Activated gamma-delta T cell treated with Interleukin-2 at 50 U/mL for 16 hours (primary cell): ENCODE measurements at regions not wholly inside any gene's neighbourhood (a gene's known extent, or its start where the extent isn't known, plus 50 kb on each side); places are given as distances from the start of the nearest gene placed in this dataset.

Experiments used
- DNase-seq: peaks from one replicate; pipeline ENCODE4 v3.0.0-alpha.2; 2020

GRCh38 chr7:16978358-16979244, 96.8 kb upstream of the AGR3 start:
- no peak for DNase-seq

- DNase-seq, result no peak
These were observed 98.8 kb upstream of the AGR3 start for GRCh38 chr7:16980539-16980938.

DNA sequence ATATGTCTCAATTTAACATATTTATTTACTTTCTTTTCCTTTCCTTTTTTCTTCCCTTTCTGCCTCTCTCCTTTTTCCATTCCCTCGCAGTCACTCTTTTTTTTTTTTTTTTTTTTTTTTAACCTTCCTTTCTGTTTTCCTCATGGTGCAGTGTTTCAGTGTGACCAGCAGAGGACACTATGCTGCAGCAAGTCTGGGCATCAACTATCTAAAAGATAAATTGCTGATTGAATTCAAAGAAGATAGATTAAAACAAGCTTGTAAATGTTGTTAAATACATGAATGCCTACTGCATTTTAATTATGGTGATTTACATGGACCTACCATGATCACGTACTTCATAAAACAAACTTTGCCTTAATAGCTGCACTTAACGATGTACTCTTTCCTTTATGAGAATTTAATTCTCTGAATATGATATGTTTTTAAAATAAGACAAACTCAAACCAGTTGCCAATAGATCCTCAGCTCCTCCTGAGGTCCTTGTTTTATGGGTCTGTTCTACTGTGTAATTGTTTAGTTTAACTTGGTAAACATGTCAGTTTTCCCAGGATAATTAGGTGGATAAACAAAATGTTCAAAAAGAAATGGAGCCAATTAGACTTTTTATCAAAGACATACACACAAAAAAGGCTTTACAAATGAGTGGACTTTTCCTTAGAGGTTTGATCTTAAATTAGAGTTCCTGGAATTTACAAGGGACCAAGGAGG, 101.0 kb upstream of the AGR3 start:
- no peak for DNase-seq

GRCh38 chr7:16984375-16984774, 102.6 kb upstream of the AGR3 start:
- no peak for DNase-seq

- no peak for DNase-seq
These were observed 103.8 kb upstream of the AGR3 start for GRCh38 chr7:16985621-16986020.

DNA sequence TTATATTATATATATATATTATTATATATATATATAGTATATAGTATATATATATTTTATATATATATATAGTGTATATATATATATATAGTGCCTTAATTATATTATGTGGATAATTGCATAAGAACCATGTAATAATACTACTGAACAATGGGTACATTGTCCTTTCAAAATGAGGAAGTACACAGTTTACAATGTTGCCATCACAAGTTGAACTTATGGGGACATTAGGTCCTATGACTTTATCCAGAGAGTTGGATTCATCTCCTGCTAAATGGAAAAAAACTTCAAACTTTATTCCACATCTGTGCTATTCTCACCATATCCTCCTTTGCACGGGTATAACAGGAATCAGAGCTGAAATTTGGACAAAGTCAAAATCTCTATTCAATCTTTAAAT, 105.0 kb upstream of the AGR3 start:
- no peak for DNase-seq

- DNase-seq, result no peak
These were observed 108.1 kb upstream of the AGR3 start for GRCh38 chr7:16989811-16990413.

DNA sequence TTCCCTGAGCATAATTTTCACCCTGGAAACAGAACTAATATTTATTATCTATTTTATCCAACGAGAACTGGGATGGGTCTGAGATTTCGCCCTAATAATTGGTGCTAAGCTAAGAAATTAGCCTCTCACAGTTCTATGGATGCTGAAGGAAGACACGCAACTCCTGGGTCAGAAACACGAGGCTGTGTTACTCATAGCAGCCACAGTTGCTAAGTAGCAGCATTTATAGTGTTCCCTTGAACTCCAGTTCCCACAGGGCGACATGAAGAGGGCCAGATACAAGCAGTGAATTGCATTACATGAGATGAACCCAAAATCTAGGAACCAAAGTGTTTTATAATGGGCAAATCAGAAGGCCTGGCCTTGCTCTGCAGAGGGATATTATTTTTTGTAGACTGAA, 109.8 kb upstream of the AGR3 start:
- no peak for DNase-seq

- no peak for DNase-seq
These were observed 111.8 kb upstream of the AGR3 start for GRCh38 chr7:16993543-16993942.

DNA sequence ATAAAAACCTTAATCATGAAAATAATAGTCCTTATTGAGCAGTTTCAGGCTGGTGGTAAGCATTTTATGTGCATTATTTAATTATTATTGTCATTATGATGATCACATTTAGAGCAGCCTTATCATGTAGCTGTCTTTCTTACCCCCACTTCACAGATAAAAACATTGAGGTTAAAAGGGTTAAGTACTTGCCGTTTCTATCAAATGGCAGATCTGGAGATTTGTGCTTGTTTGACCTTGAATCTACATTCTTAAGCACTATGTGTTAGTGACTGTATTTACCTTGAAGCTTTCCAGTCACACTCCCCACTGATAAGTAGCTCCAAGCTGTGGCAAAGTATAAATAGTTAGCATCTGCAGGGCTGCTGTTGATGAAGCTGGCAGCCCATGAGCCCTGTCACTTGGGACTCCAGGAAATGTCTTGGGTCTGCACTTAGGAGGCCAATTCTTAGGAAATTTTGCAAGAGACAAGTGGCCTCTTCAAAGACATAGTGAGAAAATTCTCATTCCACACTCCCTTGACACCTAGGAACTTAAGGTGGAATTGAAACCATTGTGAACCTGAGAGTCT, 116.8 kb upstream of the AGR3 start:
- no peak for DNase-seq

GRCh38 chr7:16999541-17000267, 117.9 kb upstream of the AGR3 start:
- DNase-seq, result no peak

GRCh38 chr7:17005271-17005670, 123.5 kb upstream of the AGR3 start:
- DNase-seq, result no peak

DNA sequence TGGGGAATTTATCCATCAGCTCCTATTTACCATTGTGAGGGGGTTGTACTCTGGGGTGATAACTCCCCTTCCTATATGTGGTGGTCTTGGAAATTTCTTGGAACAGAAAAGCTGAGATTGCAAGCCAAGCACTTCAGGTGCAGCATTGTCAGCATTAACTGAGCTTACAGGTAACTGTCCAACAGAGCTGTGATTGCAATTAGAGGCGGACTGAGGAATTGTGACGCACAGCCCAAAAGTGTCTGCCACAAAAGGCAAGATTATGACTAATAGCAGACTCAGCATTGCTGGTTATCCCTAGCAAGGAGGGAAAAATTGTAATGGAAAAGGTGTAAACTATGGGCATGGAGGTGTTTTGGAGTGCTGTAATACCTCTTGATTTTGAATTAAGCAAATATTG, 126.1 kb upstream of the AGR3 start:
- no peak for DNase-seq

- no peak for DNase-seq
These were observed 127.4 kb upstream of the AGR3 start for GRCh38 chr7:17009007-17009719.

- DNase-seq, result no peak
These were observed 128.2 kb upstream of the AGR3 start for GRCh38 chr7:17009933-17010332.

GRCh38 chr7:17010637-17011300, 129.0 kb upstream of the AGR3 start:
- DNase-seq, result no peak

DNA sequence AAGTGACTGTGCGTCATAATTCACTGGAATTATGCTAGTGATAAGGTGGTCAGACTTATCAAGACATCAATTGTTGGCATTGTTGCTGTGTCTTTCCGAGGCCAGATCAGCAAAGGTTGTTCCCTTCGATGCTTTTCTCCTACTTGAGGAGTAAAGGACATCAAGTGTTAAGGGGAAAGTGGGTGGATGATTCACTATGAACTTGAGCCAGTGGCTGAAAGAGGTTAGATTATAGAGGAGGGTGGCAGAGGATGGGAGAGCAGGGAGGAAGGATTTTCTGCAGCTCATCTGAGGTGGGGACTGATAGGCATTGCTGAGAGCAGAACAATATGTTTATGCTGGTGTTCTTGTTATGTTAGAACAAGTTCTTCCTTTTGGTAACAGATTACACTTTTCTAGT, 131.4 kb upstream of the AGR3 start:
- DNase-seq, result no peak

DNA sequence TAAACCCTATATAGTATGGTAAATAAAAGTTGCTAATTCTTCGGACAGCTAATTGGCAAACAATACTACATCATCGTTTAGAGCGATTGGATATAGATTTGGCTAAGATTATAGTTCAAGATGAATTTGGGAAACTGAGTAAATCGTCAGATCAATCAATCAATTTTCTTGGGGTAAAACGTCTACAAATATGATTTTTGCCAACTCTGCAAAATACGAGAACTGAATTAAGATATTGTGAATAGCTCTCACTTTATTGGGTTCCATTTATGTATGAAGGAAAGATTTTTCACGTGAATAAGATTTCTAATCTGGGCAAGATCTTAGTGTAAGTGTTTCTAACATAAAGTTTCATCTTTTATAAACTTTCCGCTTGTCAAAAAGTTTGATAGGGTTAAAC, 132.9 kb upstream of the AGR3 start:
- DNase-seq, result no peak

DNA sequence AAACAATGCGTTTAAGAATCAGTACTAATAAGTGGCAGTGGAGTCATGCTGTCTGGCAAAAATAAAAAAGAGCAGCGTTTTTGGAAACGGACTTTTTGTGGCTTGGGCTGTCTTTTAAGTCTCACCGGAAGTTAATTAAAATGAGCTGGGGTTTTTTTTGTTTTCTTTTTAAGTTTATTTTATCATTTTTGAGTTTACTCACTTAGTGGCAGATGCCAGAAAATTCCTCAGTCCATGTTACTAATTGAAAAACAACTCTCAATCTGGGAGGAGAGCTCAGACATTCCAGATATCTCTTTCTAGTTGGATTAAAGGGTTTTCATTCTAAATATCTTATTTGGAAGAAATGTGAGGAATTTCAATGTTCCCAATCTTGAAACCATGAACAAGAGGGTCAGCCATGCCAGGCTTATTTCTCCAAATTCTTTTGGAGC, 133.8 kb upstream of the AGR3 start:
- no peak for DNase-seq

GRCh38 chr7:17016402-17017010, 134.7 kb upstream of the AGR3 start:
- no peak for DNase-seq

GRCh38 chr7:17019106-17019505, 137.3 kb upstream of the AGR3 start:
- DNase-seq, result no peak
